ENCODE measurements at regions not wholly inside any gene's neighbourhood (a gene's known extent, or its start where the extent isn't known, plus 50 kb on each side); places are given as distances from the start of the nearest gene placed in this dataset.

DNA sequence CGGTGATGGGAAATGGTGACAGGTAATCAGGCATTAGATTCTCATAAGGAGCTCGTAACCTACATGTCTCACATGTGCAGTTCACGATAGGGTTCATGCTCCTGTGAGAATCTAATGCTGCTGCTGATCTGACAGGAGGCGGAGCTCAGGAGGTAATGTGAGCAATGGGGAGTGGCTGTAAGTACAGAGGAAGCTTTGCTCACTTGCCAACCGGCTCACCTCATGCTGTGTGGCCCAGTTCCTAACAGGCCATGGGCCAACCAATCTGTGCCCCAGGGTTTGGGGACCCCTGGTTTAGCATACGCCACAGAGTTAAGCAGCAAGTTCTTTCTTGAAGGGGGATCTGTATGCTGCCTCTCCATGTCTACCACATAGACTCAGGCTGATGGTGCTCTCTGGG, 133.1 kb downstream of the IQUB start:
- no peak for DNase-seq (ENCODE audit: low spot score)

DNA sequence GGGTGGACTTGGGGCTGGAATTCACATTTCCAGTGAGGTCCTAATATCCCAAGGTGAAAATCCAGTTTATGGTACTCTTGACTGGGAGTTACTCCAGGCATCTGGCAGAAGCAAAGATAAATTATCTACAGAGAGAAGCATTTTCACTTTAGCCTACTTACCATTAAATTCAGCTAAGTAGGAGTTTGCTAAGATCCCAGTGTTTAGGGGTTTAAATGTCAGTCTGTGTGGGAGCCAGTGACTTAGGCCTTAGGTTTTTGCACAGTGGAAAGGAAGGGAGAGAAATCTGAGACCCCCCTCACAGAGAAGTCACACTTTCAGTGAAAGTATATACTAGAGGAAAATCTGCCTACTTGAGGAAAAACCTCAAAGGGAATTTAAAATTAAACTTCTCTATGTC, 134.2 kb downstream of the IQUB start:
- DNase-seq (ENCODE audit: low spot score), result no peak

DNA sequence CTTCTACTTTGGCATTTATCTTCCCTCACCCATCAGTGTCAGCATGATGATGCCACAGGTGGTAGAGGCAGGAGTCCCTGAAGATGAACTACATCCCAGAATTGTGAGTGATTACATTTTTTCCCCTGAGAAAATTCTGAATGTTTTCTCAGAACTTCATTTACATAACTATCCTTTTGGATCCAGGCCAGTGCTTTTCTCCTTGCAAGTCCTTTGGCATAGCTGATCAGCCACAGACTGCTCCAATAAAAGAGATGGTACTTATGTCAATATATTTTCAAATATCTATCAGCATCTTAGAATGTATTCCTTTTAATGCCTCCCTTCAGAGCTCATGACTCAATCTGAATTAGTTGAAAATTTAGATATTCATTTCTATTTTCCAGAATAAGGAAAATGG, 135.5 kb downstream of the IQUB start:
- no peak for DNase-seq (ENCODE audit: low spot score)

DNA sequence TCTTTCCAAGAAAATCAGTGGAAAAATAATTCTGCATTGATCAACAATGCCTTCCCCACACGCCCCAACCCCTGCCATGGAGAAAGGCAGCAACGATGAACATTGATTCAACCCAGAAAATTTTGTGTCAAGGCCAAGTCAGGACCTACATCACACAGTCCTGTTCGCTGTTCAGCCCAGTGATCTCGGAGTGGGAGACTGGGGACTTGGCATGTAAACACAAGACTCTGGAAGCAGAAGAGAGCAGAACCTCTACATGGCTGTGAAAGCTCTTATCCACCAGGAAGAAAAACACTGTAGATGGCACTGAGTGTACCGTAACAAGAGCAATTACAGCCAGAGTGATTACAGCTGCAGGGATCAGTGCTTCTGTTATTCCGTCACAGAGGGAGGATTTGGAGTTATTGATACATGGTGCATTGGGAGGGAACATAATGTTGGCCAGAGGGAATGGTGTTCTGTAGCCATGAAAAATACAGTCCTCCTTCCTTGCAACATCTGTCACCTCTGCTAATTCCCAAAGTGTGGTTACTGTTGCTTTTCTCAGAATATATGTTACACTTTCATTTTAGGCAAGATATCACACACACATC, 136.6 kb downstream of the IQUB start:
- no peak for DNase-seq (ENCODE audit: low spot score)

DNA sequence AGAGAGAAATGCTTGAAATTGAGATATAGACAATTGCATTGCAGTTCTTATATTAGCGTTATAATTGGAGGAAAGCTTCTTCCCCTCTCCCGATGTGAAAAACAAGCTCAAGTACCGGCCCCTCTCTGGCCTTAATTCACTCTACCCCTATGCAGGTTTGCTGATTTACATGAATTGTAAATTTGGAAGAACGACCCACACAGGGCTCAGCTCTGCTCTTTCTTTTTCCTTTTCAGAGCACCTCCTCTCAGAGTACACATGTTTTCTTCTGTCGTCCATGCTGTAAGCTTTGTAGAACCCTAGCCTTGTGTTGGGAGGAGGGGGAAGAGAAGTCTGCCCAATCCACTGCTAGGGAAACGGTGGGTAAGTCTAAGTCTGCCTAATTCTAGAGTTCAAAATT, 140.8 kb downstream of the IQUB start:
- DNase-seq (ENCODE audit: low spot score), result no peak

DNA sequence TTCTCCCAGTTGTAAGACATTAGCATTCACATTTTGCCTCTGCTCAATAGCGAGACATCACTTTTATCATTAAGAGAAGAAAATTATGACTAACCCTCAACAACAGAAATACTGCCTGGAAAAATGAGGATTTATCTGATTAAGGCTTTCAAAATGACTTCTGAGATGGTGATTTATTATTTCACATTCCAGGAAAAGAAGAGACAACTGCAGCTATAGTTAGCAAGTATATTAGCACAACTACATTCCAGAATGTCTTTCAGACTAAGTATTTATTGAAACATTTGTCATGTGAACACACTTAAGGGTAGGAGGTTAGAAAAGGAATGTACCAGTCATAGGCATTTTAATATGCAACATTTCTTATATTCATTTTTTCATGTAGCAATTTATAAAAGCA, 162.0 kb downstream of the IQUB start:
- DNase-seq (ENCODE audit: low spot score), result no peak

DNA sequence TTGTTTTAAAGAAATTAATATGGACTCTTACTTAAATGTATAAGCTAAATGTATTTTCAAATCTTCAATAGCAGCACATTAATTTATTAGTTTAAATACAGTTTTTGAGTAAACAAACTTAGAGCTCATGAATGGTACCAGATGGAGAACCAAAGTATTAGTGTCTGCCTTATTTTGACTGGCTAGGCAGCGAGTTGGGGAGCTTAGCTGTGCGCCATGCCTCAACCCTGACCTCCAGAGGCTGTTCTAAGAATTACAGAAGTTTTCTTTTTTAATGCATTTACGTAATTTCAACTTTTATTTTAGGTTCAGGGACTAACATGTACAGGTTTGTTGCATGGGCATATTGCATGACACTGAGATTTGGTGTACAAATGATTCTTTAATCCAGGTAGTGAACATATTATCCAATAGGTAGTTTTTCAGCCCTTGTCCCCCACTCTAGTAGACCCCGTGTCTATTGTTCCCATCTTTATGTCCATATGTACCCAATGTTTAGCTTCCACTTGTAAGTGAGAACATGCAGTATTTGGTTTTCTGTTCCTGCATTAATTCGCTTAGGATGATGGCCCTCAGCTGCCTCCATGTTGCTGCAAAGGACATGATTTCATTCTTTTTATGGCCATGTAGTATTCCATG, 166.8 kb downstream of the IQUB start:
- peak; percentile 15 for DNase-seq (ENCODE audit: low spot score)

DNA sequence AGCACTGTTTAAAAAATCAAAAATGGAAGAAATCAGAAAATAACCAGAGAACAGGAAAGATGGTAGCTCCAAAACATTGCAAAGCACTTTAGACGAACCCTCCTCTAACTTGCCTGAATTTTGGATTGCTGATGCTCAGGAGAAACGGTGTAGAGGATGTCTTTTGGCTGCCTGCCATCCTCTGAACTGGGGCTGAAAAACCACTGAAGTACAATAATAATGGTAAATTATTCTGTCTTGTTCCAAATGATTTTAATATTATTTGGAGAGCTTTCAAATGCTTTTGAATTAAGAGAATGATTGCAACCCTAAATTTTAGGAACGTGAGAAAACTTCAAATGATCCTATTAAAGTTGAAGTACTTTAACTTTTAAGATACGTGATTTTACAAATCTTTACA, 167.3 kb upstream of the SLC13A1 start:
- DNase-seq (ENCODE audit: low spot score), result no peak

DNA sequence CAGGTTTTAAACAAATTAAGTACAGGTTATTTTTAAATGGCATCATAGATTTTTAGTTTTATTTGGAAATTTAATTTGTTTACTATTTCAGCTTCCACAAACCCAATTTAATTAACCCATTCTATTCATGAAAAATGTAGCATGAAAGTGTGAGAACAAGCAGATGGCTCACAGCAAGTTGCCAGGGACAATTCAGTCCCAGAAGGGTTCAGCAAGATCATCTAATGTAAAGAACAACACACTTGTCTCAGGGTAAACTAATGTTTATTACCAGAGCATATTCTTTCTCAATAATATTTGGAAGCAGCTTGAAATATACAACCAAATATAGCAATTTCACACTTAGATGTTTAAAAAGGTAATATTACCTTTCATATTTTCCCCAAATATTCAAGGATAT, 166.9 kb upstream of the SLC13A1 start:
- DNase-seq (ENCODE audit: low spot score), result no peak

DNA sequence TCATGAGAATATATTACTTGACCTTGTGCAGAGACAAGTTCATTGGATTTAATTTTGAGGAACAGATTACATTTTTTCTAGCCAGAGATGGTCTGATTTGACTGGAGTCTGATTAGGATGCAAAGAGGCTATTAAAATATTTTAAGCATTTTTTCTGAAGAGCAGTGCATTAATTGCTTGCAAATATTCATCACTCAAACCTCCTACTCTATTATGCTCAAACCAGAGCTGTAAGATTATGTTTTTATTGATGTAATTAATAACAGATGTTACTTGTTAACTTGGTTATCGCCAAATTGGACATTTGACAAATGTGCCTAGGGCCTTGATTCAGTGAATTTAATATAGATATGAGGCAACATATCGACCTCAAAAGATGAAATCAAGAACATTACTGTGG, 160.9 kb upstream of the SLC13A1 start:
- no peak for DNase-seq (ENCODE audit: low spot score)

DNA sequence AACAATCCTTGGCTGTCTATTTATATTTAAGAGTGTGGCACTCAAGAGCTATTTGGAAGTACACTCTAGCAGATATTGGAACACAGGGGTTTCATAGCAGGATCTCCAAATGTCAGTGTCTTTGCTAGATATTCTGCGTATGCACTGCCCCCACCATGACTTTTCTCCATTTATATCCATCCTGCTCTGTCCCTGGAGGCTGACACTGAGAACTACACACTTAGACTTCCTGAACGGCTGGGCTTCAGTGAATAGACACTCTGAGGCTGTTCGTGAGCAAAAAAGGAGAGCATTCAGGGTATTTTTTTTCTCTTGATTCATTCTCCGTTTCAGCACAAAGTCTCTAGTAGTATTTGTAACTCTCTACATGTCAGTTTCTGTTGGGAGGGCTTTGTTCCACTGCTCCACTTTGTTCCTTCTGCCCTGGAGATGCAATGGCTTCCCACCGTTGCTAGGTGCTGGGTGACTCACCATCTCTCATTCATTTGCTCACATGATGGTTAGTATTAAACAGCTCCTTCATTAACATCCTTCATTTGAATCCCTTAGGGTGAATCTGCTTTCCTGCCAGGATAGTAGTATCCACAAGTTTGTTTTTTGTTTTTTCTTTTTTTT, 155.9 kb upstream of the SLC13A1 start:
- DNase-seq (ENCODE audit: low spot score), result no peak

DNA sequence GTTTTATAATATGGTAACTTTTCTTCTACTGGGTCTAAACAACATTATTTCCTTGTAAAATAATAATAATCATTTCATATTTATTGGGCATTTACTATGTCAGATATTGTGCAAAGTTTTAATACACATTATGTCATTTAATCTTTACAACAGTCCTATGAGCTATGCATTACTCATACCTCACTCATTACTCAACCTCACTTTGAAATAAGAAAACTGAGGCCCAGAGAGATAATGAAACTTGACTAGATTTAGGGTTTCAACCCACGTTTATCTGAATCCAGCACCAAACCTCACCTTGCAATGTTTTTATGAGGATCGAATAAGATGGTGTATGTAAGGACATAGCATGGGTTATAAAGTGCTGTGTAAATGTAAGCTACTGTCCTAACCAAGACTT, 153.2 kb upstream of the SLC13A1 start:
- DNase-seq (ENCODE audit: low spot score), result no peak

DNA sequence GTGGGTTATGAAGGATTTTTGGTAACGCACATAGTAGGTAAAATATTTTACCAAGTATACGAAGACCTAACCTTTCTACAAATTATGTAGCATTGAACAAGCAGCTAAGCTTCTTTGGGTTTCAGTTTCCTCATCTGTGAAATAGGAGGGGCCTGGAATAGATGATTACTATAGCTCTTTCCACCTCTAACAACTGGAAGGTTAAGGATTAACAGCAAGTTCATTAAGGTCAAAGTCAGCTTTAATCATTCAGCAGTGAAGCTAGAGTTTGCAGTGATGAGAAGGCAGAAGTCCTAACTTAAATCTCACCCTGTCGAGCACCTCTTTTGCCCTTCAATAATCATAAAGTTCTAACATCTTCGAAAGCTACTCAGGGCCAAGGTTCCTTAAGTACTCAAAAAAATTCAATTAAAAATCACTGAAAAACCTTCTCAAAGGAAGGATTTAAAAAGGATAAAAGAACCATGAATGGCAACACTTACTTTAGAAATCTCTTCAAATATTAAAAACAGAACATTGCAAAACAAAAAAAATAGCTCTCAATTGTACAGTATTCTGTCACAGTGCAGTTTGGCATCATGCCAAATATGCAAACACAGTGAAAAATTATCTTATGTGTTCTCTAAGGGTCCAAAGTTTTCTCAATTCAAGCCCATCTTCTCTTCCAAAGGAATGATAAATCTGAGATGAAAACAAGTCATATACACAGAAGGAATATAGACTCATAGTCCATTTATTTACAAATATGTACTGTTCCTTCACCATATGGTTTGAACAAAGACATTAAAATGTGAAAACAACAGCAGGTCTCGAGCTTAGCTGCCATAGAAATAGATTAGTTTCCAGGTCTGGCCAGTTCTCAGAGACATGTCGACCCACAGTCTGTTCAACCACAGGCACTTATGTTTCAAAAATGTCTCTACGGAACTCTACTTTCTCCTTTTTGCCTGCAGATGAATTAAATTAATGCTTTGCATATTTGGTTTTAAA, 152.0 kb upstream of the SLC13A1 start:
- no peak for DNase-seq (ENCODE audit: low spot score)

DNA sequence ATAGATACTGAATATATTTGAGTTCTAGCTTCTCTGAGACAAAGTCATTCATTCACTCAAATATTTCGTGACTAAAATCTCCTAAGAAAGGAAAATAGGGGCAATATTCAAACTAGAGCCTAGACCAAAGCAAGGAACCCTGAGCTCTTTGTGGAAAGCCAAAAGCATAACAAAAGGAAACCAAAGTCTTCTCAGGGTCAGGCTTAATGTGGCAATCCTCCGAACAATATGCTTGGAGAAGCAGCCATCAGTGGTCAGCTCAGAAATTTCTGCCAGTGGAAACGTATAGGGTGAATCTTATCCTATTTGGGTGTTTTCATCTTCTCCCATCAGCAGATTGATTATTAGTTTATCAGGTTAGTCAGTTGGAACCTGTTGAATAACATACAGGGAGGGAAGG, 151.3 kb upstream of the SLC13A1 start:
- DNase-seq (ENCODE audit: low spot score), result no peak

DNA sequence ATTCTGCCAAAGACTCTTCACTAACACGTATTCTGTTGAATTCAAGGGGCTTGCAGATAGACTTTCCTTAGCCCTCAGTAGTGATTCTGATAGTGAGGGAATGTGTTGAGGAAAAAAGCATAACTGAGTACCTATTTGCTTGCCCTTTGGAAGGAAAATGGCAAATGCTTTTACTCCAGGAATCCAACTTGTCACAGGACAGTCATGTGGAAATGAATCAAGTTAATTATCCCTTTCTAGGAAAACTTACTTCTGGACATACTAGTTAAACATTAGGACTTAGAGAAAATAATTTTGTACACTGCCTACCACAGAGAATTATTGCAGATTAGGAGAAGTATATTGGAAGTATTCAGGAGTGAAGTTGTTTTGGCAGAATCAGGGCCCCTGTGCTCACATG, 148.9 kb upstream of the SLC13A1 start:
- DNase-seq (ENCODE audit: low spot score), result no peak

DNA sequence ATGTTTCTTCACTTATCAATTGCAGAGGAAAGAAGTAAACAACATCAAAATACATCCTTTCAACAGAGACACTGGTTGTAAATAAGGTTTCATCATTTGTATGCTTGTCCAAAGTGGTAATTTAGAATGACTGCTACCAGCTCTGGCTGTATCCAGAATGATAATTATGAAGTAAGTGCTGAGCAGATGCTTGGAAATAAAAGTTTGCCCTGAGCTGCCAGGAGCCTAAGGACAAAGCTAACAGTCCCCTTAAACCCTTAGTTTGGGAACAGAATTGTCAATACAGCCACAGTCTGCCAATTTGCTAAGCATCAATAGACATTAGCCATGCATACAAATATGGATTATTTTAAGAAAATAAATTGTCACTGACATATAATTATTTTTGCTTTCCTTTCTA, 147.0 kb upstream of the SLC13A1 start:
- DNase-seq (ENCODE audit: low spot score), result no peak

DNA sequence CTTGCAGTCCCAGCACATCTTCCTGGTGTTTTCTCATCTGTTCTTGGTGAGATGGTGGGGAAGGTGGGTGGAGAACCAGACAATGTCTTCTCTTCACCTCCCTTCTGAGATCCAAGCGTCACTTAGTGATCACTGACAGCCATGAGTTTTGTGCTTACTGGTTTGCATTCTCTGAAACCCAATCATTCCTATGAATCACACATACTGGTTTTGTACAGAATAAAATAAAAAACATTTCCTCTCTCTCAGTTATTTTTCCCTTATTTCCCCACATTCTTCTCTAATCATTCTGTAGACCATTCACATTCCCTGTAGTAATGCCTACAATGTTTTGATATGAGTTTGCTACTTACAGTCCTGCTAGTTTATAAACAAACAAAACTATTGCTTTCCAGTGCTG, 143.8 kb upstream of the SLC13A1 start:
- no peak for DNase-seq (ENCODE audit: low spot score)

DNA sequence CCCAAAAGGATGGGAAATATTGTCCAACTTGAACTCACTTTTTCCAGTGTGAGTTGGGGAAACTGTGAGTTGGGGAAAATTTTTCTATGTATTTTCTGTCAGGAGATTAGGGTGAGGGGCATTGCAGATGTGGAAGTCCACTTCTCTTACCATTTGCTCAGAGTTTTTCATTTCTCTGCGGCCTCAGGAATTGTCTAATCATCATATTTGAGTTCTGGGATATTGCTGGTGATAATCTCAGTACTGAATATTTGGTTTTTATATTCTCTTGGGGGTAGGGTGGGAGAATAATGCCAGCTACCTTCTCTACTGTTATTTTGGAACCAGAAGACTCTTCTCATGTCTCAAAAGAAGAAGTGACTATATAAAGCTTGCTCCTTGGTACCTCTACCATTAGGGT, 141.3 kb upstream of the SLC13A1 start:
- DNase-seq (ENCODE audit: low spot score), result no peak

DNA sequence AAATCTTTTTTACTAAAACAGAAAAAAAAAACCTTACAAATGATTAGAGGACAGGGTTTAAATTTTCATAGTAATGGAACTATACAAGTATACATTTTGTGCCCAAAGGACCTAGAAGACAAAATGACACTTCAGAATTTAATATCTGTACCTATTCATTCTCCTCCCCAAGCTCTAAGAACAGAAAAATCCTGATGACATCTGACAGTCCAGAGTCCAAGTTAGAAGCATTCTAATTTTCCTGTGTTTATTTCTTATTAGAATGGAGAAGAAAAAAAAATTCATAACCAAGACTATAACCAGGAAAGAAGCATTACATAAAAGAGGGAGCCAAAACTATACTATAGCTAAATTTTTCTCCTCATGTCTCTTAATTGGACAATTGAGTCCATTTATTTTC, 138.9 kb upstream of the SLC13A1 start:
- no peak for DNase-seq (ENCODE audit: low spot score)

DNA sequence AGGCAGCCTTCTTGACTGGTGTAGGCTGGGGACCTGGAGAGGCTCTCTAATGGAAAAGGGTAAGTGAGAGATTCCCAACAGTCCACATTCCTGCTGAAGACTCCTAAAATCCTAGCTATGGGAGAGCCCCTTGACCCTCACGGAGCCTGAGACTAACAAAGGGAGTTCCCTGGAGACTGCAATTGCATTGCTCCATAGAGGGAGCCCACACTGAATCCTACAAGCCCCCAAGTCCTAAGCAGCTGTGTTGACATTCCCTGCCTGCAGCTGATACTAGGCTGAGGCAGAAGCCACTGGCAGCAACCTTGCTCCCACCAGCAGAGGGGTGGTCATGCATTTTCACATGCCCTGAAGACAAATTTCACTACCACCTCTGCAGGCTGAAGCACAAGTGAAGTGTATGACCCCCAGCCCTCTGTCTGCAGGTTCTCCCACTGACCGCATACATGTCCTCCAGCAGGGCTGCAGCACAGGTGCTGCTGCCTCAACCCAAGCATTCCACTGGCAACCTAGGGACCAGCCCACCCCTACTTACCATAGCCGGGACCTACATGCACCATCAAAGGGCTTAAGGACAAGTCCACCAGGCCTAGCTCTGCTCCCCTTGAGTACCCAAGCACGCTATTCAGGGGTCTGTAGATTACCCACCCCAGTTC, 130.3 kb upstream of the SLC13A1 start:
- DNase-seq (ENCODE audit: low spot score), result no peak

DNA sequence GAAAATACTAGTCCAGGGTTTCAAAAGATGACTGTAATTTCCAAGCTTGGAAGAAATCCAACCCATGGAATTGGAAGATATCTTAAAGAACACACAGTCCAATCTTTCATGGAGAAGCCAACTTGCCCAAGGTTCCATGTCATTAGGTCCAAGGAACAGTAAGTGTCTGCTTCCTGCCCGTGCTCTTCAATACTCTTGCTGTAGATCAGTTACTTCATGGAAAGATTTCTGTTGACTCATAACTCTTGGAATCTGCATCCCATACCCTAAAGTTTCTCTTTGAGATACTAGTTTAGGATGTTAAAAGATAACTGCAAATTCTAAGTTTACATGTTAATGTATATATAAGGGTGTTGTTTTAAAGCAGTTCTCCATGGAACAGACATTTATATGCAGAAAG, 127.9 kb upstream of the SLC13A1 start:
- DNase-seq (ENCODE audit: low spot score), result no peak

DNA sequence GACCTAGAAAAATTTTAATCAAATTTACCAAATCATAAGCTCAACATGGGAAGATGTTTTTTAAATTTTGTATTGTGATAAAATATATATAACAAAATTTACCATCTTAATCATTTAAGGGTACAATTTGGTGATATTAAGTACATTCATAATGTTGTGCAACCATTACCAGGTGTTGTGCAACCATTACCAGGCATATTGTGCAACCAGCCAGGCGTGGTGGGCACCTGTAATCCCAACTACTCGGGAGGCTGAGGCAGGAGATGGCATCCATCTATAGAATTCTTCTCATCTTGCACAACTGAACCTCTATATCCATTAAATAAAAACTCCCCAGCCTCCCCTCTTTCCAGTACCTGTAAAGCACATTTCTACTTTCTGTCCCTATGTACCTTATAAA, 124.5 kb upstream of the SLC13A1 start:
- DNase-seq (ENCODE audit: low spot score), result no peak
